Right lobe of liver (tissue), 4 donors: ENCODE measurements at regions not wholly inside any gene's neighbourhood (a gene's known extent, or its start where the extent isn't known, plus 50 kb on each side); places are given as distances from the start of the nearest gene placed in this dataset.

Source experiments
- CTCF ChIP-seq, 4 donors: fragments of 200-600 bp in 3 of 4; fragments of 450-650 bp in 1 of 4; IDR thresholded peaks; one replicate each; pipeline versions ENCODE4 v1.5.1 to v1.8.0; 2016 to 2022; ENCODE audit warnings: antibody characterized with exemption in 4 of 4, mild to moderate bottlenecking in 2 of 4
- POLR2A ChIP-seq: fragments of 450-650 bp; IDR thresholded peaks from one replicate; pipeline ENCODE4 v1.6.1; 2017; ENCODE audit warnings: antibody characterized with exemption, mild to moderate bottlenecking
- donor health status: DM: no; HTN: no; CAD: no.
- donor health status: DM: no; HTN: no; CAD: no.
- donor health status: DM: no; HTN: yes; CAD: no.

GRCh38 chr14:43087666-43088065, 1419.4 kb downstream of the FSCB start:
- TF ChIP-seq CTCF (IDR thresholded peaks at IDR 0.05) (no peak), POLR2A (no peak)
